Activated CD4-positive, alpha-beta T cell treated with anti-CD3 and anti-CD28 coated beads, Interleukin-2, Interleukin-6, amounts not matched to agents 100 ng/mL and 50 ng/mL, durations not matched to agents 16 hours and 8 hours (primary cell): ENCODE measurements at regions not wholly inside any gene's neighbourhood (a gene's known extent, or its start where the extent isn't known, plus 50 kb on each side); places are given as distances from the start of the nearest gene placed in this dataset.
A peak's percentile ranks its signal among the peaks of the same experiment; 100 is the strongest.
"Not testable (repeated sequence)": the region's sequence is repeated elsewhere in the genome, so short reads cannot be mapped to it uniquely, and the experiment has no call there.

Experiments used
- DNase-seq: peaks from one replicate; pipeline ENCODE4 v3.0.0-alpha.2; 2020

DNA sequence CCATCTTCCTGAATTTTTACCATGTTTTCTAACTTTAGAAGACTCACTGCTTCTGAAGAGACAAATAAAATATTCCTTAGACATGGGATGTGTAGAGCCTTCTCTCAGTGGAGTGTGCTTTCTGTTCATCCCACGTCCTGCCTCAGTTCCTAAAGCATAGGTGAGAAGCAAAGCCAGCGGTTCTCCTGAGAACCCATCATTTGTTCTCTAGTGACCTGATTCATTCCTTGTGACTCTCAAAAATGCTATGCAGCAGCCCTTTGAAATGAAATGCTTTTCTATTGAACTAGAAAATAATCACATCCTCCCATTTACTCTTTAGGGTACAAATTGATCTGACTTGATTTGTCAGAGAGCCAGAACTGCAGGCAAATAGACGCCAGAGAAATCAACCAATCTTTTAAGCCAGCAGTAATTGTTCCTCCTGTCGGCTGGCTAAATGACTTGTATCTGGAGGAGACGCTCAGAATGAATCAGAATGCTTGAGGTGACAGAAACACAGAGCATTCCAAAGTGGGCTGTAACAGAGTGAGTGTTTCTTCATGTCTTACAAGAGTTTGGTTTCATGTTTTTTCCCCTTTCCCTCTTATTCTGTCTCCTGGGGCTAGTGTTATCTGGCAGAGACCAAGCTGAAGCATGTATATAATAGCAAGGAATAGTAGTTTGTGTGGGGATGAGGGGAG, 81.3 kb upstream of the TMEM178A start:
- no peak for DNase-seq

DNA sequence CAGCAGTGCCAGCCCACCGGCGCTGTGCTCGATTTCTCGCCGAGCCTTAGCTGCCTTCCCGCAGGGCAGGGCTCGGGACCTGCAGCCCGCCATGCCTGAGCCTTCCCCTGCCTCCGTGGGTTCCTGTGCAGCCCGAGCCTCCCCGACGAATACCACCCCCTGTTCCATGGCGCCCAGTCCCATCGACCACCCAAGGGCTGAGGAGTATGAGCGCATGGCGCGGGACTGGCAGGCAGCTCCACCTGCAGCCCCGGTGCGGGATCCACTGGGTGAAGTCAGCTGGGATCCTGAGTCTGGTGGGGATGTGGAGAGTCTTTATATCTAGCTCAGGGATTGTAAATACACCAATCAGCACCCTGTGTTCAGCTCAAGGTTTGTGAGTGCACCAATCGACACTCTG, 80.2 kb upstream of the TMEM178A start:
- not testable (repeated sequence) for DNase-seq

DNA sequence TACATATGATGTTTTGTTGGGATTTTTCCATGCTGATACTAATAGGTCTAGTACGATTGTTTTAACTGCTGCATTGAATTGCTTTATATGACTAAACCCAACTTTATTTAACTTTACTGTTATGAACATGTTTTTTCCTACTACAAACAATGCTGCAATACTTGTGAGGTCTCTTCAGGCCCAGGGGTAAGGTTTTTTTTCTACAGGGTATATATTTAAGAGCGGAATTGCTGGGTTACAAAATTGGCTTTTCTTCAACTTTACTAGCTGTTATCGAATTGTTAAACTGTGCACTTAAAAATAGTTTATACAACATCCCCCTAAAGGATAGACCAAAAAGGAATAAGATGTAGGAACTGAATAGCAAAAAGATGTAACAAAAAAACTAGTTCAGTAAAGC, 78.5 kb upstream of the TMEM178A start:
- DNase-seq, result no peak

DNA sequence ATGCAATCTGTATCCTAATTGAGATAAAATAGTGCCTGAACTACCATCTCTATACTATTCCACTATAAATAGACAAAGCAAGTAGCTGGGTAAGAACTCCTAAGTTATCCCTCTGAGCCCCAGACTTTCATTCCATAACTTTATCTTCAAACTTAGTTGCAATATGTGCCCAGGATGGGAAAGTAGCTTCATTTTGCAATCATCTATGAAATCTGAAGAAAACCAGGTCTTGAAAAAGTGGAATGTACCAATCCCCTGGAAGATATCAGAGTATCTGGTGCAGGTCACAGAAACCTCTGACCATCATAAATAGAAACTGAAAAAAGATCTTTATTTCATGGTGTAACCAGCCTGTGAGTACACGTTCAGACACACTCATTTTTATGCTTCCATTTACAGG, 78.1 kb upstream of the TMEM178A start:
- no peak for DNase-seq

DNA sequence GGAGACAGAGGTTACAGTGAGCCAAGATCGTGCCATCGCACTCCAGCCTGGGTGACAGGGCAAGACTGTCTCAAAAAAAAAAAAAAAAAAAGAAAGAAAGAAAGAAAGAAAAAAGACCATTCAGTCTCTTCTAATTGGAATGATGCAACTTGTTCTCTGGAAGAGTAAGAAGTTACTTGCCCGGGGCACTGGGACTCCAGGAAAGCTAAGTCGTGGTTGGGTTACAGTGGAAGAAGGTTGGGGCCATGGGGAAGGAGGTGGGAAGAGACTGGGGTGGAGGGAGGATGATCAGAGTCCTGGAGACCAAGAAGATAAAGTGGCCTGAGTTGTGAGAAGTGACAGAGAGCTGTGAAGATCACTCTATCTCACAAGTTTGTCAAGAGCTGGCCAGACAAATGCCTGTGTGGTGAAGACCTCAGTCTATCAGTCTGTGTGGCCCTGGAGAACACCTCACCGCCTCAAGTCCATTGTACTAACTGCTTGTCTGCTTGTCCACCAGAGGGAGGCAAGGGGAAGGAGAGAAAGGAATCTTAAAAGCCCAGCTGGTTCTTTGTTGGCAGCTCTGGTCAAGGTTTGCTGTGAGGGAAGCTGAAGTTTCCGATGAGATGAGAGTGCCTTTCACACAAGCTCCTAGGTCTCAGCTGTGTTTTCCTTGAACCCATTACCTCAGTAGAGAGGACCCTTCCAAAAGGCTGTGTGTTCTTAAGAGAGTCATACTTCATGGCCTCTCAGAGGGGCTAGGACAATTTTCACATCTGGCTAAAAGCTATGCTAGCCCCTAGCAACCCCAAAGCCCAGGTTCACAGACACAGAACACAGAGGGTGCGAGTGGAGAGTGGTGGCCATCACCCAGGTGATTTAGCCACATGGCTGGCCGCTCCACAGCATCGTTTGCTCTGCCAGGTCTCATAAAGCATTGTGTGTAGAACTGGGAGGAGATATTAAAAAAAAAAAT, 72.0 kb upstream of the TMEM178A start:
- DNase-seq, result peak; percentile 1

DNA sequence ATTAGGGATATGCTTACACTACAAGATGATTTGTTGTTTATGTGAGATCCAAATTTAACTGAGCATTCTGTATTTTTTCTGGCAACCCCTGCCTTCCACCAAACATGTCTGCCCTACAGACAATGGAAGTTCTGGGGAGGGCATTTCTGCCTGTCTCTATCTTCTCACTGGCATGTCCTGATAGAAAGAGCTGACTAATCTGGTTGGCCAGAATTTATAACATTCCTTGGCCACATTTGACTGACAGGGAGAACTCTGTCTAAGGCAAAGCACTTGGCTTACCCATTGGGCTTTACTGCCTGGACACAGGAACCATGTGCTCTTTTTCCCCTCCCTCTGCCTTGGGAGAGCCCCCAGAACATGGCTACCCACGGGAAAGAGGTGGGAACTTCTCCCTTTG, 70.6 kb upstream of the TMEM178A start:
- no peak for DNase-seq

DNA sequence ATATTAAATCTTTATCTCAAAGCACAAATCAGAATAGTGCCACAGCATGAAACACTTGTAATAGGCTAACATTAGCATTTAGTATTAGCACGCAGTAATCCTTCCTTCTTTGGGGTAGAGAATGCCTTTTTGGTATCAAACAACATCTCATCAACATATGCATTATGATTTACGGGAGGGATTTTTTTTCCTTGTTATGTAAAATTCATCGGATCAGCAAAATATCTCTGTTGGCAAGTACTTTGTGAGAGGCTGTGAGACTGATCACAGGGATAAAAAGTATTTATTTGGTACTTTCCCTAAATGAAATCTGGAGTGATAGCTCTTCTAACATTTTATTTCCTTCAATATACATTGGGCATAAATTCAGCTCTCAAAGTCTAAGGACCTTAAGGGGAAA, 68.4 kb upstream of the TMEM178A start:
- no peak for DNase-seq

DNA sequence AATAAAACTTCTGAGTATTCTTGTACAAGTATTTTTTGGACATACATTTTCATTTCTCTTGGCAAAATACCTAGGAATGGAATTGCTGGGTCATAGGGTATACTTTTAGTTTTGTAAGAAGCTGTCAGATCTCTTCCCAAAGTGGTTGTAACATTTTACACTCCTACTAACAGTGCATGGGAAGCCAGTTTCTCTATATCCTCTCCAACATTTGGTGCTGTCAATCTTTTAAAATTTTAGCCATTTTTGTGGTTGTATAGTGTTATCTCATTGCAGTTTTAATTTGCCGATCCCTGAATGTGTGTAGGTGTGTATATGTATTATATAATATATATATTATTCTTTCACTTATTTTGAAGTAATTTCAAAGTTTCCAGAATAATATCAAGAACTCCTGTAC, 63.1 kb upstream of the TMEM178A start:
- DNase-seq, result no peak

DNA sequence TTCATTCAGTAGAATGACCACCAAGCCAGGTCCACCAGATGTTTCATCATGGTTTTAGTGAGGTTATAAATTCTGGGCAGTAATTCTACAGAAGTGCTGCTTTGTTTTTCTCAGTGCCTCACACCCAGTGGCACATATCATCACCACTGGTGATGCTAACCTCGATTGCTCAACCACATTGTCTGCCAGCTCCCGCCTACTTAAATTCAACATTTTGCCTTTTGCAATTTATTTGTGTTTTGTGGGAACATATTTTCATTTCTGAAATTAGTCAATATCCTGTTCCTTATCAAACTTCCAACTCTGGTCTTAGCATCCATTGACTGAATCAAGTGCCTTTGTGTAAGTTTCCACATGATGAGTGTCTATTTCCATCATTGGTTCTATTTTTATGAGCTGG, 62.3 kb upstream of the TMEM178A start:
- no peak for DNase-seq

DNA sequence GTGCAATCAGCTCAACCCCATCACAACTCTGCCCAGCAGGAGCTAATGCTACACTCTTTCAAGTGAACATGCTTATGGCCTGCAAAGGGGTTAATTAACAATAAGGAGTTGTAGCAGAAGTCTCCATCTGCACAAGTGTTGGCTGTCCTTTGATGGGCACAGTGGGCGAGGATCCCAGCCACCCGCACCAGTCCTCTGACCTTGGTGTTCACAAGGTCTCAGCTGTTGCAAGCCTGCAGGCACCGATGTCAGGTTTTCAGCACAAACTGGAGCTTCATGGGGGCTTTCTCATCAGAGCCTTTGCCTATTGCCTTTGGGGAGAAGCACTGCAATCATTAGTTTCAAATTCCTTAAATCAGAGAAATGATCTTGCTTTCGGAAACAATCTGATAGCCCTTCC, 60.9 kb upstream of the TMEM178A start:
- no peak for DNase-seq

DNA sequence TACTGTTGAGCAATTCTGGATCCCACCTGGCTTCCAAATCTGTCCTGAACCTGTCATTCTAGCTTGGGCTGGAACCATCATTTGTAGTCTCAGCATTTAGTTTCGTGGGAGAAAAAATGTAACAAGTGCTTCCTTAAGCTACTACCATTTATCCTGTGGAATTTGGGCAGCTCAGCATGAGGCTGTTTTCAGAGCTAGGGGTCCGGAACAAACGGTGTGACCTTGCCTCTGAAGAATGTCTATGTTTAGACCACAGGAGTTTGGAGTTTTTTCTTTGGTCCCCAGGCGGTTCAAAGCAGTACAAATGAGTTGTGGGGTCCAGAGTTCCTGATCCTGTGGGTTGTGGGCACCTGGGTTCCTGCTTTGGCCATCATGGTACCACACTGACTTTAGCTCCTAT, 59.1 kb upstream of the TMEM178A start:
- no peak for DNase-seq

DNA sequence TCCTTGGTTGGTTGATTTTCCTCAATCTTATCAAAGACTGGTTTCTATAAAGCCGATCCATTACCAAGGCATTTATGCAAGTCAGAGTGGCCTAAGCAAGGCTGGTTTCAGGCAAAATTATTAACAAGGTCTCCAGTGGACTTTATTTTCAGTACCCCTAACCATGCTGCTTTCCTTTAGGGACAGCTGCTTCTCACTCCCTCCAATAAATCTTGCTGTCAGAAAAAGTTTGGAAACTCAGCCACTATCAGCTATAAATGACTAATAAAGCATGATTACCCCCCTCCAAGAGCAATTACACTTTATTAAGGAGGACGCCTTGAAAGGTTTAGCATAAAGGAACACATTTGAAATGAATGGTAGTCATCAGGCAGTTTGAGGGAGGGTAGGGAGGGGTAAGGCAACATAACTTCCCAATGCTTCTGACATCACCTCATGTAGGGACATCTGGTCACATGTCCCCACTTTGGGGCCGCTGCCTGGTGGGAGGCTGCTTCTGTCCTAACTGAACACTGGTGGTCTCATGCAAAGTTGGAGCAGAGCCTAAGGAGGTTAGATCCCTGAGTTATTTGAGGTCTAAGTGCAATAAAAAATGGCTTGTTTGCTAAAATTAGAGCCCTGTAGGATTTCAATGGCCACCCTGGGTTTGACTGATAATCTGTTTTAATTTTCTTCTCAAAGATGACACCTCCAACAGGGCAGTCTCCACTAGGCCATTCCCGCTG, 58.0 kb upstream of the TMEM178A start:
- DNase-seq, result no peak

DNA sequence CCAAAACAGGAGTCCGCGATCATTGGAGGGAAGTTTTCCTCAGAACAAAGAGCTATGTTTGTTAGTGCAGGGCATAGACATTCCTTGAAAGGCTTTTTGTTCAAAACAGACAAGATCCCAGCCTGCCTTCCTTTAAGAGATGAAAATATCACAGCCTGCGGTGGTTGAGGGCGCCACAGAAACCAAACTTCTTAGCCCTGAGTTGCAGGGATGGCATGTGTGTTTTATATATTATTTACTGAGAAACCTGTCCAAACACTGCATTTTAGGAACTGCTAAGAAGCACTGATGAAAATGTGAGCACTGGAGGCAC, 57.5 kb upstream of the TMEM178A start:
- no peak for DNase-seq

DNA sequence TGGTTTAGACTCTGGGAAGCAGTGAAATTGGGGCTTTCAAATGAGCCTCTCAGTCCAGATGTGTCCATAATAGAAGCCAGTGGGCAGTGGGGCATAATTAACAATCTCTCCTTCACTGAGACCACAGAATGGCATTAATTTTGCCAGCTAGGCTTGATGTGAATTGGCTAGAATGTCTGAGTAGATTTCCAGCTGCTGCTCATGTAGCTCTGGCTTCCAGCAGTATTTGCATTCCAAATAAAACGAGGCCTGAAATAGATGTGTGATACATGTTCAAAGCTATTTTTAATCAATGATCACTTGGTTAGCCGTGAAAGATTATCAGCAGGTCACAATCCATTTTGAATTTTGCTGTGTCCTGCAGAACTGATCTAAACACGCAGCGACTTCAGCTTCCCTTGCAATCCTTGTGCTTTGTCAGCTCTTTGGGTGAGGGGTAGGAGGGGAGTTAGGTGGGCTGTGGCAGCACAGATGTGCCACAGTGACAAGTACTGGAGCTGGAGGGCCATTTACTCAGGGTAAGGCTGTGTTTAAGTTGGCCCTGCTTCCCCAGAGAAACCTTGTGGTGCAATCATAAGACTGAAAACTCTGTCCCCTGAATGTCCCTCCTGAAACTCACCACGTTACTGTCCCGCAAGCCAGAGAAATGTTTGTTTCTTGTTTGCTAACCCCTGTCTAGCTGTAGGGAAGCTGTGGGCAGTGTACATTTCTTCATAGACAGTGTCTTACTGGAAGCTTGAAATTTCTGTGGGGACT, 56.9 kb upstream of the TMEM178A start:
- DNase-seq, result no peak

DNA sequence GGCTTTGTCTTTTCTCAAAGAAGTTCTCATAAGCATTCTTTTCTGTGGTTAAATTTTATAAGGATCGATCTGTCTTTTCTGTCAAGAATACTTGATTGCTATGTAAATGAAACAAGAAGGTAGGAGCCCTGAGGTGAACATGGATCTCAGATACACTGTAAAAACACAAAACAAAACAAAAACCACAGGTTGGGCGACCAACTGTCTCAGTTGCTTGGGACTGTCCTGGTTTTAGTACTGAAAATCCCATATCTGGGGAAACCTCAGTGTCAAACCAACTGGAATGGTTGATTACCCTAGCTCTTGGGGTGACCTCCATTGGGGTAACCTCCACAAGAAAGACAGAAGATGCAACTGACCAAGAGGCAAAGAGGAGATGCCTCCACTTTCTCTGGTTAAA, 55.8 kb upstream of the TMEM178A start:
- no peak for DNase-seq

DNA sequence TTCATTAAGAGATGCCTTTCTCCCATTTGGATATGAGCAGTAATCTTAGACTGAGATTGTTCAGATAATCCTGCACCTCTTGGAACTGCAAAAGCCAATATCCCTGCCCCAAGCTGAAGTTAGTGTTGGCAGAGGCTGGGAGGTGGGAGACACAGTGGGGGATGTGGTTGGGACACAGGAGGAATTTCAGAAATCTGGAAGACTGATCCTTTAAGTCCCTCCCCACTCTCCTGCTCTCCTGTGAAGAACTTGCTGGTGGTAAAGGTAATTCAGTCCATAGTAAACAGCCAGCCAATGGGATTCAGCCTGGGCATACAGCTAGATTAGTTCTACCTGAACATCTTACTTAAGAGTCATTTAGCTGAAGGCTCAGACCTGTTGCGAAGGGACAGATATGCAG, 50.0 kb upstream of the TMEM178A start:
- DNase-seq, result no peak
